DOHH2 (cell line): ENCODE measurements at regions not wholly inside any gene's neighbourhood (a gene's known extent, or its start where the extent isn't known, plus 50 kb on each side); places are given as distances from the start of the nearest gene placed in this dataset.

Experiments
- H3F3A ChIP-seq: fragments of 200-600 bp; sonication (generic), shearing (Covaris generic); 2 replicates; pipeline ENCODE4 v1.6.0; 2016; ENCODE audit warnings: antibody characterized with exemption, mild to moderate bottlenecking; ENCODE audit not compliant: control insufficient read depth, insufficient read depth
- H3K27ac ChIP-seq: fragments of 200-600 bp; sonication (generic); 2 replicates; pipeline ENCODE4 v1.5.1; 2014; ENCODE audit warnings: low read depth, mild to moderate bottlenecking, low read length, moderate library complexity
- H3K27me3 ChIP-seq: fragments of 200-600 bp; sonication (generic); 2 replicates; pipeline ENCODE4 v1.6.1; 2014; ENCODE audit warnings: mild to moderate bottlenecking, low read length, mixed read lengths; ENCODE audit not compliant: control insufficient read depth
- H3K36me3 ChIP-seq: fragments of 200-600 bp; sonication (generic); 2 replicates; pipeline ENCODE4 v1.6.1; 2014; ENCODE audit warnings: mild to moderate bottlenecking, low read length, moderate library complexity, mixed read lengths; ENCODE audit not compliant: control insufficient read depth
- H3K4me1 ChIP-seq: fragments of 200-600 bp; sonication (generic); 2 replicates; pipeline ENCODE4 v1.6.1; 2014; ENCODE audit warnings: mild to moderate bottlenecking, low read length, mixed read lengths; ENCODE audit not compliant: control insufficient read depth
- H3K4me2 ChIP-seq: fragments of 200-600 bp; sonication (generic); 2 replicates; pipeline ENCODE4 v1.6.0; 2014; ENCODE audit warnings: mild to moderate bottlenecking, low read length, moderate library complexity
- H3K4me3 ChIP-seq: fragments of 200-600 bp; sonication (generic); 2 replicates; pipeline ENCODE4 v1.5.1; 2014; ENCODE audit warnings: mild to moderate bottlenecking, low read length, mixed read lengths
- H3K79me2 ChIP-seq: fragments of 200-600 bp; sonication (generic); 2 replicates; pipeline ENCODE4 v1.6.1; 2014; ENCODE audit warnings: mild to moderate bottlenecking, low read length, mixed read lengths; ENCODE audit not compliant: control insufficient read depth
- H3K9me2 ChIP-seq: fragments of 200-600 bp; sonication (generic); replicated peaks from 2 replicates; pipeline ENCODE4 v1.6.1; 2014; ENCODE audit warnings: mild to moderate bottlenecking, low read length, mixed read lengths; ENCODE audit not compliant: control insufficient read depth
- H3K9me3 ChIP-seq: fragments of 200-600 bp; sonication (generic); 2 replicates; pipeline ENCODE4 v1.6.1; 2014; ENCODE audit warnings: antibody characterized with exemption, low read length, mixed read lengths; ENCODE audit not compliant: control insufficient read depth, insufficient read depth
- H4K20me1 ChIP-seq: fragments of 200-600 bp; sonication (generic); 2 replicates; pipeline ENCODE4 v1.6.0; 2014; ENCODE audit warnings: low read depth, mild to moderate bottlenecking, antibody characterized with exemption, low read length, moderate library complexity; ENCODE audit not compliant: control insufficient read depth, insufficient read depth
- CTCF ChIP-seq: fragments of 200-600 bp; sonication (generic); IDR thresholded peaks from one replicate; pipeline ENCODE4 v1.5.1; 2014; ENCODE audit warnings: antibody characterized with exemption, mild to moderate bottlenecking, low read depth, low read length; ENCODE audit not compliant: poor library complexity, severe bottlenecking
- EZH2phosphoT487 ChIP-seq: fragments of 200-600 bp; sonication (generic); IDR thresholded peaks from 2 replicates; pipeline ENCODE4 v1.6.1; 2017; ENCODE audit warnings: borderline replicate concordance, mild to moderate bottlenecking, antibody characterized with exemption, low read length, moderate library complexity, mixed read lengths

GRCh38 chr20:57888591-57888990, 178.8 kb upstream of the PMEPA1 start:
- no peaks in the 10 kb centered on the region for H3K9me2 ChIP-seq
- no peak overlapping the region for H3K4me2 ChIP-seq
- TF ChIP-seq CTCF = no peak
- no peaks in the 10 kb centered on the region for H3K79me2 ChIP-seq
- no peak overlapping the region for H3K27ac ChIP-seq
- H4K20me1 ChIP-seq = no peaks in the 10 kb centered on the region
- no peaks in the 10 kb centered on the region for H3K36me3 ChIP-seq
- no peaks in the 10 kb centered on the region for H3F3A ChIP-seq
- no peak overlapping the region for H3K4me3 ChIP-seq
- H3K27me3 ChIP-seq = peaks cover under 1% of the 10 kb centered on the region; the same call in 1 of the 2 replicates
- no peaks in the 10 kb centered on the region for H3K4me1 ChIP-seq
- H3K9me3 ChIP-seq = no peaks in the 10 kb centered on the region

- no peaks in the 10 kb centered on the region for H3K9me2 ChIP-seq
Observed at GRCh38 chr20:57884956-57885355, 175.1 kb upstream of the PMEPA1 start.

GRCh38 chr20:57883761-57884160, 173.9 kb upstream of the PMEPA1 start:
- H3K27me3 ChIP-seq = peaks cover 12% of the 10 kb centered on the region; the same call in 1 of the 2 replicates
- no peak overlapping the region for H3K4me2 ChIP-seq
- no peaks in the 10 kb centered on the region for H3K4me1 ChIP-seq
- no peaks in the 10 kb centered on the region for H3F3A ChIP-seq
- no peaks in the 10 kb centered on the region for H4K20me1 ChIP-seq
- no peak overlapping the region for H3K27ac ChIP-seq
- TF ChIP-seq EZH2phosphoT487 (no peak), CTCF (no peak)
- H3K9me3 ChIP-seq = no peaks in the 10 kb centered on the region
- H3K9me2 ChIP-seq = no peaks in the 10 kb centered on the region
- no peak overlapping the region for H3K4me3 ChIP-seq
- H3K79me2 ChIP-seq = no peaks in the 10 kb centered on the region
- H3K36me3 ChIP-seq = no peaks in the 10 kb centered on the region

More at GRCh38 chr20:57884956-57885355, 175.1 kb upstream of the PMEPA1 start:
- Histone ChIP-seq H3K4me1 (no peaks in the 10 kb centered on the region), H3K4me3 (no peak overlapping the region), H3K79me2 (no peaks in the 10 kb centered on the region), H3K9me3 (no peaks in the 10 kb centered on the region), H3K27me3 (peaks cover 12% of the 10 kb centered on the region; the same call in 1 of the 2 replicates), H3K36me3 (no peaks in the 10 kb centered on the region), H3F3A (no peaks in the 10 kb centered on the region), H3K27ac (no peak overlapping the region), H4K20me1 (no peaks in the 10 kb centered on the region), H3K4me2 (no peak overlapping the region)
- TF ChIP-seq EZH2phosphoT487 (no peak), CTCF (no peak)

GRCh38 chr20:57883224-57883623, 173.4 kb upstream of the PMEPA1 start:
- Histone ChIP-seq H3K27me3 (peaks cover 12% of the 10 kb centered on the region; the same call in 1 of the 2 replicates), H3K9me3 (no peaks in the 10 kb centered on the region), H3K27ac (no peak overlapping the region), H3F3A (no peaks in the 10 kb centered on the region), H4K20me1 (no peaks in the 10 kb centered on the region), H3K9me2 (no peaks in the 10 kb centered on the region), H3K4me1 (no peaks in the 10 kb centered on the region), H3K4me2 (no peak overlapping the region), H3K4me3 (no peak overlapping the region), H3K36me3 (no peaks in the 10 kb centered on the region), H3K79me2 (no peaks in the 10 kb centered on the region)
- TF ChIP-seq EZH2phosphoT487 (no peak), CTCF (no peak)
